GM21447 (cell line): ENCODE measurements at regions not wholly inside any gene's neighbourhood (a gene's known extent, or its start where the extent isn't known, plus 50 kb on each side); places are given as distances from the start of the nearest gene placed in this dataset.
"Not testable (repeated sequence)": the region's sequence is repeated elsewhere in the genome, so short reads cannot be mapped to it uniquely, and the experiment has no call there.

Experiments
- ATAC-seq: cut with Tn5 transposase; IDR thresholded peaks from one replicate; pipeline ENCODE4 v1.9.1; 2021; ENCODE audit not compliant: unreplicated experiment

- ATAC-seq = no peak
Measured at GRCh38 chr10:64529003-64529350, 1007.8 kb downstream of the REEP3 start.

DNA sequence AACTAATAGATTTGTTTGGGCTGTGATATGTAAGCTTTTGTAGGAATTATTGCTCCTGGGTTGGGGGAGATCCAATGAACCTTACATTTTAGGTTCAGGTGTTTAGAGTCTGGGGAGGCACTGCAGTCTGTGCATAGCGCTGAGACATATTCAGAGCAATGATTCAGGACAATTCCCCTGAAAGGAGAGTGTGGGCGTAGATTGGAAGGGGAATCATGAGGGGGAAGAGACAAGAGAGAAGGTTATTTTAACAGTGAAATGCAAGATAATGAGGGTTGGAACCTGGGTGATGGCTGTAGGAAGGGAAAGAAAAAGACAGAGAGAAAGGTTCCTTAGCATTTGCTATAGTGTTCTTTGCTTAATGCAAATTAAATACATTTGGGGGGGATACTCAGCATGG lies 1013.4 kb downstream of the REEP3 start:
- no peak for ATAC-seq

DNA sequence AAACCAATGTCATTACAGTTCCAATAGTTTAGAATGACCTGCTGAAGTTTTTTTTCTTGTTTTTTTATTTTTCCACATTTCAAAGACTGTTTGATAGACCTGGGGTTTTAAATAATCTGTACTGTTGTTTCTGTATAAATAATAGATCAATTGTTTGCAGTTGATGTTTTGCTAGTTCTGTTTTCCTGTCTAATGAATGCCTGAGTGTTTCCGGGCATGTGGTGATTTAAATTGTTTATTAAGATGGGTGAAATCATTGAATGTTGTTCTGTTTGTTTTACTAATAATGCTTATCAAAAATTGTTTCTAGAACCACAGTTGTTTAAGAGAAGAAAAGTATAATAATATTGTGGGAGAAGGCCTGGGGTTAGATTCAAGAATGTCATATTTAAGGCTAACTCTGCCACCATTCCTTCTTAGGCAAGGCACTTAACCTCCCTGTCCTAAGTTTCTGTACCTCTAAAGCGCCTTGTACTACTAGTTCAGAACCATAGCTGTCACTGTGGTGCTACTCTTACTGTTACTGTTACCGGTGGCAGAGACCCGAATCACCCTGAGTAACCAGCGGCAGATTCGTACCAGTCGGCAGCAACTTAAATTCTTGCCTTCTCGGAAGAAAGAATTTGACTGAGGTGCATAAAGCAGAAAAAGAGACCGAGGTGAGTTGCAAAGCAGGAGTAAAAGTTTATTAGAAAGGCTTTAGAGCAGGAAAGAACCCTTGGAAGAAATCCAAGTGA lies 1014.1 kb downstream of the REEP3 start:
- ATAC-seq = no peak

- ATAC-seq = no peak
Measured at GRCh38 chr10:64537112-64537511, 1015.9 kb downstream of the REEP3 start.

DNA sequence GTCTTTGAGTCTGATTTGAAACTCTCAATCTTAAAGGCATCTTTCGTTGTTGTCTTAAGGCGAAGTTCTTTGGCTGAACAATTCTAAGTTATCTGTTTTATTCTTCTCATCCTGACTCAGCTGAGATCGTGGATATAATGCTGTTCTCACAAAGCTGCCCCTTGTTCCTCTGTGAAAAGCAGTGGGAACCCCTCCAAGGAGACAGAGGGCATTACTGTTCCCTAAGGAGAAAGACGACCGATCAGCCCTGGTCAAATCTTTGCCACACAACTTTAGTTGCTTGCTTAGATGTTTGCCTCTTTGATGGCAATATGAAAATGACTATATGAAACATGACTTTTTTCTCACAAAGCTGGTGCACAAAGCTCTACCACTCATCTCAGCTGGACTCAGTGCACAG lies 1016.7 kb downstream of the REEP3 start:
- no peak for ATAC-seq

DNA sequence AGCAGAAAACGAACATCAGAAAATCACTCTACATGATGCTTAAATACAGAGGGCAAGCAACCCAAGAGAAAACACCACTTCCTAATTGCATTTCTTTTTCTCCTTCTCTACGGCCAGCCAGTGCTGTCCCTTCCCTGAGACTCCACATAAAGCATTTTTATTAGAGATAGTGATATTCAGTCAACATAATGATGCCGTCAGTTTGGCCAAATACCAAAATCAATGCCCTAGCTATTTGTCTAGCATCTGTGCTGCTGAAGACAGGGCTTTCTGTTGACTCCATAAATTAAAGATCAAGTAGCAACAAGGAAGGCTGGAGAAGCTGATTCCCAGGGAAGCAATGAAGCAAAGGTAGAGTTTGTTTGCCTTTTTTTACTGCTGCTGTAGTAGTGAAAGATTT lies 1024.9 kb downstream of the REEP3 start:
- ATAC-seq = no peak

DNA sequence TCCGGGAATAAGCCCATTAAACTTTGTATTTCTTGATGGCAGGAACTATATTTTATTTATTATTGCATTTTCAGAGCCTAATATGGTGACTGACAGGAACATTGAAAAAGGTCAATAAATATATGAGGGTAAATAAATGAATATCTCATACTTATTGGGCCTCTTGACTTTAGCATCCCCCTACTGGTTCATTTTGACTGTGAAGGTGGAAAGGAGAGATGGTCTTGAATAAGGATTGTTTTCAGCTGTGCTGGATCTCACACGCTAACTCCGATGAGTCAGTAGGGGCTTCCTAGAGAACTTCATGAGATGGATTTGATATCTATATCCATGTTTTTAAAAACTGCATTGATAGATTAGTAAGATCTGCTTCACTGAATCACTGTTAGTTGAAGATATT lies 1026.0 kb downstream of the REEP3 start:
- ATAC-seq = no peak

GRCh38 chr10:64555666-64556065 lies 1034.5 kb downstream of the REEP3 start:
- no peak for ATAC-seq

DNA sequence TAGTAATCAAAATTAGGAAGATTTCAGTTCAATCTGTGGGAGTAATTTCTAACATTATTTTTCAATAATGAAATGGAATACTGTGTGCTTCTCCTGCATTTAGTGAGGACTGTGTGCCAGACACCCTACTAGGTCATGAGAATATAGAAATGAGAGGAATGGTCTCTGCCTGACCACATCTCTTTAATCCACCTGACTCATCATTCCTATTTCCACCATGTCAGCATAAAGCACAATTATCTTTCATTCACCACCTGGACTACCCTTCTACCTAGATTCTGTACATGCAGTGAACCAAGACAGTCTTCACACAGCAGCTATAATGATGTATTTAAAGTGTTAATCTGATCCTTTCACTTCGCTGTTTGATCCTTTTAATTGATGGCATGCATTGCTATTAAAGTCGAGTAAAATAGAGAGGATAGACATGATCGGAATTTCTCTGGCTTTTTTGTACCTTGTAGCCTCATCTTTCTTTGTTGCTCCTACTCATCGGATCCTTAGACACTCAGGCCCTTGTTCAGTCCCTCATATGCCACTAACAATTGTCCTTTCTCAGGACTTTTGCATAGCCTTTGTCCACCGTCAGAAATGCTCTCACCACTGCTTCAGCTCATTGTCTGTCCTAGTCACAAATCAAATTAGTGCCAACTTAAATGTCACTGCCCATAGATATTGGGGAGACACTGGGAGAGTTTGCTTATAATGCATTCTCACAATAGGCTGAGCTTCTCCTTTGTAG lies 1037.1 kb downstream of the REEP3 start:
- ATAC-seq = no peak

GRCh38 chr10:64571056-64571455 lies 1049.9 kb downstream of the REEP3 start:
- ATAC-seq = no peak

GRCh38 chr10:64573623-64574325 lies 1052.6 kb downstream of the REEP3 start:
- ATAC-seq = no peak

DNA sequence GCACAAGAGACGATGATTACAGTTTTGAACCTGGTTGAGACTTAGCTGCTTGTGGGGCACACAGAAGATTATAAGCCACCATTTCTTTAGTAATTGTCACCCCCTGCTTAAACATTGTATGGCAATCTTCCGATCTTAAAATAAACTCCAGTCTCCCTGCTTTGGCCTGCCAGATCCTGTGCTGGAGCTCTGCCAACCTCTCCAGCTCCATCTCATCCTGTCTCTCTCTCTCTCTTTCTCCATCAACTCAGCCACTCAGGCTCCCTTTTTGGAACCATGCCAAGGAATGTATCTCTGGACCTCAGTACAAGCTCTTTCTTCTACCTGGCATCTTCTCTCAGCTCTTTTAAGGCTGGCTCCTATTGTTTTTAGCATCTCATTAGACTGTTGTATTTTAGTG lies 1053.2 kb downstream of the REEP3 start:
- no peak for ATAC-seq

GRCh38 chr10:64576497-64576896 lies 1055.3 kb downstream of the REEP3 start:
- no peak for ATAC-seq

- ATAC-seq = not testable (repeated sequence)
Measured at GRCh38 chr10:64578757-64579156, 1057.6 kb downstream of the REEP3 start.

DNA sequence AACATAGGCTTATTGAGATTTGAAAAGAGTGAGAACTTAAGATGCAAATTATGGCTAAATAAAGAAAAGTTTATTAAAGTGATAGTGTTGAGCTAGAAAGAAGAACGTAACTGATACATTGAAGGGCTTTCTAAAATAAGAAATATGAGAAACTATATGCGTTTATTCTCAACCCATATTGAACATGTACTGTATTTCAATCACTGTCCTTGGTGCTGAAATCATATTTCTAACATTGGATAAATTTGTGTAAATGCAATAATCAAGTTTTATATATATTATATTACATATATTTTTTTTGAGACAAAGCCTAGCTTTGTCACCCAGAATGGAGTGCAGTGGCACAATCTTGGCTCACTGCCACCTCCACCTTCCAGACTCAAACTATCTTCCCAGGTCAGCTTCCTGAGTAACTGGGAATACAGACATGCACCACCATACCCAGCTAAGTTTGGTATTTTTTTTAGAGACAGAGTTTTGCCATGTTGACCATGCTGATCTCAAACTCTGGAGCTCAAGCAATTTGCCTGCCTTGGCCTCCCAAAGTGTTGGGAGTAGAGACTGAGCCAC lies 1065.8 kb downstream of the REEP3 start:
- ATAC-seq = no peak

GRCh38 chr10:64594072-64594471 lies 1072.9 kb downstream of the REEP3 start:
- ATAC-seq = no peak

- no peak for ATAC-seq
Measured at GRCh38 chr10:64598600-64598999, 1077.4 kb downstream of the REEP3 start.

- ATAC-seq = no peak
Measured at GRCh38 chr10:64601298-64601697, 1080.1 kb downstream of the REEP3 start.

- no peak for ATAC-seq
Measured at GRCh38 chr10:64617085-64617484, 1095.9 kb downstream of the REEP3 start.

DNA sequence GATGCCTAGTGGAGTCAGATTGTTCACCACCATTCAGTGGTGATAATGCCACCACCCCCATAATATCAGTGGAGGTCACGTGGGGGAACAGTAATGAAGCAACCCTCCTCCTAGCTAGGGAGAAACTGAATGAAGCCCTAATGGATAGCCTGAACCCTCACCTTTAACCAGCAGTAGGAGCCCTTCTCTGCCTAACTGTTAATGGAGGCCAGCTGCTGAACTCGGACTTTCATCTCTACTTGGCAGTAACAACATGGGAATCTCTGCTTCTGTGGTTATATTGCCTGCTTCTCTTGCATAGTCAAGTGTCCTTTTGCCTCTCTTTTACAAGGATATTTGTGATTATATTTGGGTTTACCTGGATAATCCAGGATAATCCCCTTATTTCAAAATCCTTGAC lies 1097.9 kb downstream of the REEP3 start:
- ATAC-seq = no peak

DNA sequence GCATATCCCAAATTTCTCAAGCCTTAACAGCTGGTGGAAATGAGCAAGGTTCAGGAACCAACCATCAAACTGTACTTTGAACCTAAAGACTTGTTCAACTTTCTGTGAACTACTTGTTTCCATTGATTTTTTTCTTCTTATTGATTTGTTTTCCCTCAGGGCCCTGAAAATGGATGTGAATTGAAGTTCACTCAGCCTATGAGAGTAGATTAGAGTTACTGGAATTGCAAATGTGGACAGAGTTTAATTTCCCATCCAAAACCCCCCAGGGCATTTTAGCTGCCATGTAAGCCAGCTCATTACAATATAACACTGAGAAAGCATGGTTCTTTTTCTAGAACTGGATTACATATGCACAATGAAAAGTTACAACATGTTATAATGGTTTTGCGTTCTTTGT lies 1105.7 kb downstream of the REEP3 start:
- ATAC-seq = no peak

GRCh38 chr10:64630534-64630933 lies 1109.3 kb downstream of the REEP3 start:
- no peak for ATAC-seq
